ENCODE measurements at regions not wholly inside any gene's neighbourhood (a gene's known extent, or its start where the extent isn't known, plus 50 kb on each side); places are given as distances from the start of the nearest gene placed in this dataset.

DNA sequence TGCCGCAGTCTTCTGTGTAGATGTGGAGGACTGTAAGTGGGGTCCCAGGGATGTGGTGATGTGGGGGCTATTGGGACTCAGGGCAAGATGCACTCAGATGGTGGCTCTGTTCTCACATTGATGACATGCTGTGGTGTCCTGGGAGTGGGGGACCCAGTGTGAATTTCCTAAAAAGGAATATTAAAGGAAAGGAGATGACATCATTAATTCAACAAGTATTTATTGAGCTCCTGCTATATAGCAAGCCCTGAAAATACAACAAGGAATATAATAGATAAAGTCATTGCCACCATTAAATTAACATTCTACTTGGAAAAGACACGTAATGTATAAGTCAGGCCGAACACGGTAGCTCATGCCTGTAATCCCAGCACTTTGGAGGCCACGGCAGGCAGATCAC is 61.9 kb upstream of the MNX1 start:
- TF ChIP-seq TARDBP (IDR thresholded peaks at IDR 0.05) = no peak
- TF ChIP-seq BHLHE40 (IDR thresholded peaks at IDR 0.05; ENCODE audit: borderline replicate concordance) = no peak
- TF ChIP-seq CTBP1 (IDR thresholded peaks at IDR 0.05; ENCODE audit: borderline replicate concordance) = no peak
- TF ChIP-seq SUZ12 (IDR thresholded peaks at IDR 0.05) = no peak
- TF ChIP-seq HDGF (IDR thresholded peaks at IDR 0.05; ENCODE audit: borderline replicate concordance) = no peak
- no peak for TF ChIP-seq SP1 (IDR thresholded peaks at IDR 0.05)
- no peak for TF ChIP-seq L3MBTL2 (conservative IDR thresholded peaks at IDR 0.05)
- no peak for TF ChIP-seq FOXM1 (IDR thresholded peaks at IDR 0.05; ENCODE audit: borderline replicate concordance)
- no peak for TF ChIP-seq ARNT (IDR thresholded peaks at IDR 0.05)
- no peak for TF ChIP-seq FOXK2 (IDR thresholded peaks at IDR 0.05)
- no peak for TF ChIP-seq LEF1 (IDR thresholded peaks at IDR 0.05; ENCODE audit: borderline replicate concordance)
- TF ChIP-seq FOXA1 (IDR thresholded peaks at IDR 0.05) = no peak
- TF ChIP-seq, protein P1, sequence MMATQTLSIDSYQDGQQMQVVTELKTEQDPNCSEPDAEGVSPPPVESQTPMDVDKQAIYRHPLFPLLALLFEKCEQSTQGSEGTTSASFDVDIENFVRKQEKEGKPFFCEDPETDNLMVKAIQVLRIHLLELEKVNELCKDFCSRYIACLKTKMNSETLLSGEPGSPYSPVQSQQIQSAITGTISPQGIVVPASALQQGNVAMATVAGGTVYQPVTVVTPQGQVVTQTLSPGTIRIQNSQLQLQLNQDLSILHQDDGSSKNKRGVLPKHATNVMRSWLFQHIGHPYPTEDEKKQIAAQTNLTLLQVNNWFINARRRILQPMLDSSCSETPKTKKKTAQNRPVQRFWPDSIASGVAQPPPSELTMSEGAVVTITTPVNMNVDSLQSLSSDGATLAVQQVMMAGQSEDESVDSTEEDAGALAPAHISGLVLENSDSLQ (IDR thresholded peaks at IDR 0.05) = no peak
- TF ChIP-seq ELF4 (IDR thresholded peaks at IDR 0.05) = no peak
